ENCODE measurements at regions not wholly inside any gene's neighbourhood (a gene's known extent, or its start where the extent isn't known, plus 50 kb on each side); places are given as distances from the start of the nearest gene placed in this dataset.

GRCh38 chr5:31097851-31098250 is 95.6 kb upstream of the CDH6 start:
- no peak for DNase-seq

GRCh38 chr5:31096238-31096865 is 97.1 kb upstream of the CDH6 start:
- no peak for DNase-seq

DNA sequence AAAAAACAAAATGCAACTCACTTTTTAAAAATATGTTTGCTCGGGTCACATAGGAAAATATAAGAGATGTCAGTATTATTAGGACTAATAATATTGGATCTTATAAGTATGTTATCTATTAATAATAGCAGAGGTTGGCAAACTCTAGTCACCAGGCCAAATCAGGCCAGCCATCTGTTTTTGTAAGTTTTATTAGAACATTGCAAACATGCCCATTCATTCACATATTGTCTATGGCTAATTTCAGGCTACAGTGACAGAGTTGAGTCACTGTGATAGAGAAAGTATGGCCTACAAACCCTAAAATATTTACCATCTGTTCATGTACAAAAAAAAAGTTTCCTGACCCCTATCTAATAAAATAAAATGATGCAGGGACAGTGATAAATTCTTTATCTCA is 97.7 kb upstream of the CDH6 start:
- no peak for DNase-seq

DNA sequence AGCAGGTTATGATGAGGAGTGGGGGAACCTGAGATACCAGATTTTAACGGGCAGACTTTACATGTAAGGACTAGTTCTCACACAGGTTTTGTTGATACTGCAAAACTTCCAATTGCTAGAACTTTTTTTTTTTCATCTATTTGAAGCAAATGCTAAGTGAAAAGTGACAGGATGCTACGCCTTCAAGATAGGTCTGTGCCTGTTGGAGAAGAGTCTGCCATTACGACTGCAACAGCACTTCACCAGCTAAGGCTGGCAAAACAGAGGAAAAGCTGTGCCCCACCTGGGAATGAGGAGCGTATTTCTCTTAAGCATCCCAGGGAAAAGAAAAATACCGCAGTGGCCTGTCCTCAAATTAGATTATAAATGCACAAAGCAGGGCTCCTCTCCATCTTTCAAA is 102.0 kb upstream of the CDH6 start:
- no peak for DNase-seq

DNA sequence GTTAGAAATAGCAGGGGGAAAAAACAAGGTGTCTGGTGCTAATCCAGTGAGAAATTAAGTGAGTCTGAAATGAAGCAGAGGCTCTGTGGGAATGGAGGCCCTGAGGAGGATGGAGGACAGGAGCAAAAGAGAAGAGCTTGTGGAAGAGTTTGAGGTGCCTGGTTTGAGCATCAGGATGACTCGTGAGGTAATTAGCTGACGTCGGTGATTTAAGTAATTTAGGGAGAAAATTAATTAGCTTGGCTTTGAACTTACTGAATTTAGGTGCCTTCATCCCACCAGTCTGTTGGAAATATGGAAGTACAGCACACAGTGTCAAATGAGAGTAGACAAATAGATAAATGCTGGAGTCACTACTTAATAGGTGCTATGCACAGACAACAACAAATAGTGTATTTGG is 103.0 kb upstream of the CDH6 start:
- no peak for DNase-seq

DNA sequence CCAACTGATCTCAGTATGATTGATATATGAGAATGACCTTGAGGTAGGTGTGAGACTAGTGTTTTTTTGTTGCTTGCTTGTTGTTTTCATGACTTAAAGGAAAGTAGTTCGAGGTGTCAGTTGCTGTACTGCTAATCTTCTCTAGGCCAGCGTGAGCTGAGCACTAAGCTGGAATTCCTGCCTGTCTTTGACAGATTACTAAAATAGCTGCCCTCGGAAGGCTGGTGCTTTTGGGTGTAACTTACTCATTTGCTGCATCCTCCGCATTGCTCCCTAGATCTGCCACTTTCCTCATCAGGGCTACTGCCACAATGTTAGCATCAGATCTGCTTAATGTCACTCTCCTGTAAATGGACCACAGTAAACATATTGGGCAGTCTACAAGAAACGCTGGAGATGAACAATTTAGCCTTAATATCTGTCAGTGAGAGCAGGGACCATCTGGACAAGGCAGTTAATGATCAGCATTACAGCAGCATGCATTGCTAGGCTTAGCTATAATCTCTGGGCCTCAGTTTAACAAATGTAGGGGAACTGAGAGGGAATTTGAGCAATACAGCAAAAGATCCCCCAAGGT is 106.6 kb upstream of the CDH6 start:
- no peak for DNase-seq

DNA sequence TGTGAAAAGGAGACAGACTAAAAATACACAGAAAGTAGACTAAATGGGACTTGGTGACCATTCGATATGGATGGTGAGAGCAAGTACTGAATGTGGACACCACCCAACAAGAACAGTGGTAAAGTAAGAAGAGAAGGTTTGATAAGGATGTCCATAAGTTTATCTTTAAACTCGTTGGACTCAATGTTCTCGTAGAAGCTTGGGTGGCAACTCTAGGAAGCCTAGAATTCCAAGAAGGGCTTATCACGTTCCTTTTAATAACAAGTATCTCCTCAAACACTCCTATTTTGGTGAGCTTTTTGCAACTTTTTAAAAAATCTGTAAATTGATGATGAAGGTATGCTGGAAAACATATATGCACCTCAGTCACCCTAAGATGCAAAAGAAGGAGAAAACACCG is 108.6 kb upstream of the CDH6 start:
- no peak for DNase-seq

DNA sequence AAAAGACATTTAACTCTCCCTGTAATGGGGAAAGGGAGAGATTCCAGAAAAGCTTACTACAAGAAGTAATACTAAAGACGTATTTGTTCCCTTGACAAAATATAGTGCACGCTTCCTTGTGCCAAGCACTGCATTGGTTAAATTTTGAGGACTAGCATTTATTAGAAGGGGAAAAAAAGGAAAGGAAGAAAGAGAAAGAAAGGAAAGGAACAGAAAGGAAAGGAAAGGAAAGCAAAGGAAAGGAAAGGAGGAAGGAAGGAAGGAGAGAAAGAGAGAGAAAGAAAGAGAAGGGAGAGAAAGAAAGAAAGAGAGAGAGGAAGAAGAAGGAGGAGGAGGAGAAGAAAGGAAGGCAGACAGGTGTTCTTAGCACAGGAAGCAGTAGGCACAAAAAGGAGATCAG is 110.1 kb upstream of the CDH6 start:
- DNase-seq, result no peak

DNA sequence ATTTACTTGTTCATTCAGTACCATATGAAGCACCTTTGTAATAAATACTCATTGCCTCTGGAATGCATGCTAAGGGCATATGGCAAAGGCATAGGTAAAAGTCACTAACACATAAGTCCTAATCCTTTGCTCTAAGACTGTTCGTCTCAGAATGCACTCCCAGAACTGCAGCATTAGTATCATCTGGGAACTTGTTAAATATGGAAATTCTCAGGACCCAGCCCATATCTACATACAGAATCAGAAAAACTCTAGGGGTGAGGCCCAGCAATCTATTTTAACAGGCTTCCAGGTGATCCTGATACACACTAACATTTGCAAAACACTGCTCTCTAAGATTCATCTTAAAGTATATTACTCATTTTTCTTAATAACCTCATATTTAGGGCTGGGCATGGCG is 113.8 kb upstream of the CDH6 start:
- DNase-seq, result no peak

GRCh38 chr5:31078956-31079355 is 114.5 kb upstream of the CDH6 start:
- DNase-seq, result no peak

DNA sequence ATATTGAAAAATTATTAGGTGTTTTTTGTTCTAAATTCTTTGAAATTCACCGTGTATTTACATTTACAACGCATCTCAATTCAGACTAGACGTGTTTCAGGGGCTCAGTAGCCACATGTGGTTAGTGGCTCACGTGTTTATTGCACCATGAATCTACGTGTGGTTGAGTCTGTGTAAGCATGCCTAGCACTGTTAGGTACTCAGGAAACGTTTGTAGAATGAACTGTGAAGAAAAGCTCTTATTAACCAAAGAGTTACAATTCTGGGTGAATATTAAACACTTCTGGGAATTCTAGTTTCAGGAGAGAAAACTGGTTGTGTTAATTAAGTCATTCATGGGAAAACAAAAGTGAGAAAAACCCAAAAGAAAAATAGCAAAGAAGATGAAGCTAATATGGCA is 117.5 kb upstream of the CDH6 start:
- no peak for DNase-seq

- no peak for DNase-seq
These were observed 125.2 kb upstream of the CDH6 start for GRCh38 chr5:31068287-31068686.

DNA sequence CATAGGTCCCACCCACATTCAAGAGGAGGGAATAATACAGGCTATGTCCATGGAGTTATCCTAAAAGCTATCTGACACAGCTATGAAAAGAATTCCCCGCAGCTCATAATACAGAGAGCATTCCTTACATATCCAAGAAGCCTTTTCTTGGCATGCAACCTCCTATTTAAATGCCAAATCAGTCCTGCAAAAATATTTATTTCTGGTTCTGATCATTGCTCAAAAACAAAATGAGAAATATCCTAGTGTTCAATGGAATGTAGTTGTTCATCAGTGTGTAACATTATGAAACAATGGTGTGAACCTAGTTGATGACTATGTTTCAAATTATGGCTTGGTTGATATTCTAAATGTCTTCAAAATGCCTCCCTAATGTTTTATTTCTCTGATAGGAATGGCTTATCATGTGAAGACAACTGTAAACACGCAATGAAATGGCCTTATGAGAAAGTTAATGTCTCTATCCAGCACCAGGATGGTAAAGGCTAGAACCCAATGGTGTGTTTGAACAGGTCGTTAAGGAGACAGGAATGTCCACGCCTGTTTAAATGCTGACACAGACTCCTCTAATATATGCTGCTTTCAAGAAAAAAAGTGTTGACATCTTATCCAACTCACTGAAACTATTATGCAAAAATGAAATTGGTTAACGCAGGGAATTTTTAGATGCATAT is 126.7 kb upstream of the CDH6 start:
- no peak for DNase-seq

DNA sequence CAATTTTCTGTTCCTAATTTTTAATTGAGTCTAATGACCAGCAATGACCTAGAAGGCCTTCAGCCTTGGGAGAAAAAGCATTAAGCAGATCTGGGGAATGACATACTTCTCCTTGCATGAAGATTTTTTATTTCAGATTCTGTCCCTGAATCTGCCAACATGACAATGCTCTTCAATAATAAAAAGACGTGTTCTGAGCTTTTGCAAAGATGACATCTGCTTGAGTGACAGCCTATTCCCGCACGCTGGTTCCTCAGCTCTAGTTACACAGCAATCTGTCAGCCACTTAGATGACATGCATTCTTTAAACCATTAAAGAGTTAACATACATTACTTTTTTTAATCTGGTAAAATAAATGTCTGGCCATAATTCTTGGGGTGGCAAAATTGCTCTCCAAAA is 129.3 kb upstream of the CDH6 start:
- DNase-seq, result no peak

GRCh38 chr5:31062902-31063580 is 130.4 kb upstream of the CDH6 start:
- DNase-seq, result no peak

GRCh38 chr5:31059889-31060288 is 133.6 kb upstream of the CDH6 start:
- no peak for DNase-seq

DNA sequence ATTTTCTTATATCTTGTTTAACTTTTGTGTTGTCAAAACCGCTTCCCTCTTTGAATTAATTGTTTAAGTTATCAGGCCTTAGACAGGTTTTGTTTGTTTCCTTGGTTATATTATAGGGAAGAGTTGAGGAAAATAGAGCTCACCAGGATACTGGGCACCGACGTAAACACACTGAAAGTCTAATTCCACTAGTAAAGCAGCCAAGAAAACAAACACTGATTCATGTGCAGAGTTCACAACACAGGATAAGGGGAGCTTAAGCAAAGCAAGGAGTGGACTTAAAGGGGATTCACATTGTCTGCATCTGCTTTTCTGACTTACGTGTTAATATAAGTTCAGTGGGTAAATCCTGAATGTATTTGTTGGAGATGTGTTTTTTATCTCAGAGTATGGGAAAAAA is 139.0 kb upstream of the CDH6 start:
- no peak for DNase-seq

DNA sequence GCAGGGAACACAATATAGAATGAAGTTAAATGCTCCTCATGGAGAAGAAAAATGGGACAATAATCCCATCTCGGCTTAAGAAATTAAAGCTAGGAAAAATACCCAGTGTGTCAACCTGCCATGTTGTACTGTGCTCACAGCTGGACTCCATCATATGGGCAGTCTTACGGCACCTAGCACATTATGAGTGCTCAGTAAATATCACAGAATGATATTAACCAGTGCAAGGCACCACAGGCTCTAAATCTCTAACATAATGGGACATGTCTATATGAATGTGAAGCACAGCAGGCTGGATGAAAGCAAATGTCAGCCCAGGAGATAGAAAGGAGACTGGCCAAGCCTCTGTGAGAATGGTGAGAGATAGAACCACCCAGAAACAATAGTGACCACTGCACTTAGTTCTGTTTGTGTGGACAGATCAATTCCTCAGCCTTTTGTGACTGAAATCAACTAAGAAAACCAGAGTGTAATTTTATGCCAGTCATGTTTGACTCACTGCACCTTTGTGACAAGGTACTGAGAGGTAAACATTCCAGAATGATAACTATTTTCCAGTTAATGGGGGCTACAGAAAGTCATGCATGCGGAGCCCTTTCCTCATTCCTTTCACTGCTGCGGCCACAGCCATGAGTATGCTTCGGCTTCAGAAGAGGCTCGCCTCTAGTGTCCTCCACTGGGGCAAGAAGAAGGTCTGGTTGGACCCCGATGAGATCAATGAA is 140.4 kb upstream of the CDH6 start:
- no peak for DNase-seq

- no peak for DNase-seq
These were observed 142.2 kb upstream of the CDH6 start for GRCh38 chr5:31051316-31051715.

DNA sequence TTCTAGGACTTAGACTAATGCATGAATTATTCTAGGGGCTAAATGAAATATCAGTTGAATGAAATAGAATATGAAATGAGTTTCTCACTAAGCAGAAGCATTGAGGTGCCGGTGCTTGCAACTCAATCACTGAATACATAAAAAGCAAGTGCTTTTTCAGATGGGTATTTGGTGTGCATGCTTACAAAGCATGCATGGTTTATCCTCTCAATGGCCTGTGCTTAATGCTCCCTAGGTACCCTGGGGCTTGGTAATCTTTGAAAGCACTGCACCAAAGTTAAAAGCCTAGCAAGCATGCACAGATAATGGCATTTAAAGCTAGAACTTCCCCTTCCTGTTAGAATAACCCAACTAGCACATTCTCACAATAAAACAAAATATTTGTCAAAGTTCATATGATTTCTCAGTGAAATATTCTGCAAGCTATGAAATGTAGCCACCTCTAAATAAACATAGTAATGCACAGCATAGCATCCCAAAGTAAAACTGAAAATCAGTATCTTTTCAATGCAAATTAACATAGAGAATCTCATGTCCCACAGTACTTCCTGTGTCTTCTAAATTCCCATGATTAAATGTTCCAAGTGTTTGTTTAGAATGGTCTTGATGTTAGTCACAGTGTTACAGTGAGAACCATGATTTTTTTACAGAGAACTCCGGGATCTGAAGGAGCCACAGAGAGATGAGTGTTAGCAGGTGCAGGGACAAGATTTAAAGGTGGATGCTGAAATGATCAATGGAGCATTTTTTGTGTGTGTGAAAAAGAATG is 143.4 kb upstream of the CDH6 start:
- no peak for DNase-seq

- no peak for DNase-seq
These were observed 144.0 kb upstream of the CDH6 start for GRCh38 chr5:31049461-31049860.
